ENCODE measurements at regions not wholly inside any gene's neighbourhood (a gene's known extent, or its start where the extent isn't known, plus 50 kb on each side); places are given as distances from the start of the nearest gene placed in this dataset.

GRCh38 chr7:156185076-156185475, 372.8 kb upstream of the SHH start:
- in situ Hi-C loops (cut with HindIII; ENCODE audit: low pct_ligation_motif_present, low pct_unique_long_range_greater_than_20kb, low sequenced_read_pairs), result no loop called here
- no peak for DNase-seq

GRCh38 chr7:156184164-156184563, 371.9 kb upstream of the SHH start:
- in situ Hi-C loops (cut with HindIII; ENCODE audit: low pct_ligation_motif_present, low pct_unique_long_range_greater_than_20kb, low sequenced_read_pairs), result no loop called here
- DNase-seq, result no peak

DNA sequence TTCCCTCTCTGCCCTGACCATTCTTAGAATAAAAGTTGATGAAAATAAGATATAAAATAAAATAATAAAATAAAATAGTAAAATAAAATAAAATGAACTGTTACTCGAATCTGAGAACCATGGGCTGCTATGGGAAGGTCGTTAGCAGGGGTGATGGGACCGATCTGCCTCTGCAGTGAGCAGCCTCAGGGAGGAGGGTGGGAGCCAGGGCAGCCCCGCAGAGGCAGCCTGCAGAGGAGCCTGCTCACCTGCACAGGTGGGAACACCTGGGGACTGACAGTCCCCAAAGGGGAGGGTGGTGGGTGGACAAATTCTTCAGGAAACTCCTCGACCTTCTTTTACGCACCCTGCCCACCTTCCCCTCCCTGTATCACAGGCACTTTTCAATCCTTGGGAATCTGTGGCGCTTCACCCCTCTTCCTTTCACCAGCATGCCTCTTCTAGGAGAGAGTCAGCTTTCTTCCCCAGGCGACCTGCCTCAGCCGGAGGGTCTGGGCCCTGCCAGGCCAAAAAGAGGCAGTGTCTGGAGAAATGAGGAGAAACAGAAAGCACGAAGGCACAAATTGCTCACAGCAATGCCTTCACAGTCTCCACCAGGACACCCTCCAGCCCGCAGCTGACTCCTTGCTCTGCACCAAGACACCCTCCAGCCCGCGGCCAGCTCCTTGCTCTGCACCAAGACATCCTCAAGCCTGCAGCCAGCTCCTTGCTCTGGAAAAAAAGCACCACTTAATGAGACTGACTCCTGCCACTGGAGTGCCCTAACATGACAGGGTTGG, 368.4 kb upstream of the SHH start:
- in situ Hi-C loops (cut with HindIII; ENCODE audit: low pct_ligation_motif_present, low pct_unique_long_range_greater_than_20kb, low sequenced_read_pairs), result no loop called here
- no peak for DNase-seq

DNA sequence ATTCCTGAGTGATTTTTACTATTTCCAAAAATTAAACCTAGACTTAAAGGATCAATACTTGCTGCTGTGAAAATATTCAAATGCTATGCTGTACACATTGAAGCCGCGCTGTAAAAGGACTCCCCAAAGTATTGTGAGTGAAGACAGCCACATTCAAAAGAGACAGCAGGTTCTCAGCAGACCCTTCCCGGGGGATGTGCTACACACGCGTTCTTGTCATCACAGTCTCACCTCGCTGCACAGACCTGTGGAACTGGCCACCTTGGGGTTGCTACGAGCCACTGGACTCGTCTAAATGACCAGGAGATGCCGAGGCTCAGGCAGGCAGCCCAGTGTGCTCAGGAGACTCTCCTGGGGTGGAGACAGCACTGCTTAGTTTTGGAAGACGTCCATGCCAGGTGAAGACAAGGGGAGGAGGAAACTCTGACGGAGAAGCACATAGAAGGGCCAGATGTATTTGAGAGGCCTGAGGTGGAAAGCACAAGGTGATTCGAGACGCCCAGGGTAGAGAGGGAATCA, 367.7 kb upstream of the SHH start:
- DNase-seq, result no peak
- in situ Hi-C loops (cut with HindIII; ENCODE audit: low pct_ligation_motif_present, low pct_unique_long_range_greater_than_20kb, low sequenced_read_pairs), result no loop called here

- in situ Hi-C loops (cut with HindIII; ENCODE audit: low pct_ligation_motif_present, low pct_unique_long_range_greater_than_20kb, low sequenced_read_pairs), result no loop called here
These were observed 366.6 kb upstream of the SHH start for GRCh38 chr7:156178857-156179256.

GRCh38 chr7:156178214-156178613, 366.0 kb upstream of the SHH start:
- in situ Hi-C loops (cut with HindIII; ENCODE audit: low pct_ligation_motif_present, low pct_unique_long_range_greater_than_20kb, low sequenced_read_pairs), result no loop called here
- no peak for DNase-seq

More at GRCh38 chr7:156178857-156179256, 366.6 kb upstream of the SHH start:
- DNase-seq, result no peak

DNA sequence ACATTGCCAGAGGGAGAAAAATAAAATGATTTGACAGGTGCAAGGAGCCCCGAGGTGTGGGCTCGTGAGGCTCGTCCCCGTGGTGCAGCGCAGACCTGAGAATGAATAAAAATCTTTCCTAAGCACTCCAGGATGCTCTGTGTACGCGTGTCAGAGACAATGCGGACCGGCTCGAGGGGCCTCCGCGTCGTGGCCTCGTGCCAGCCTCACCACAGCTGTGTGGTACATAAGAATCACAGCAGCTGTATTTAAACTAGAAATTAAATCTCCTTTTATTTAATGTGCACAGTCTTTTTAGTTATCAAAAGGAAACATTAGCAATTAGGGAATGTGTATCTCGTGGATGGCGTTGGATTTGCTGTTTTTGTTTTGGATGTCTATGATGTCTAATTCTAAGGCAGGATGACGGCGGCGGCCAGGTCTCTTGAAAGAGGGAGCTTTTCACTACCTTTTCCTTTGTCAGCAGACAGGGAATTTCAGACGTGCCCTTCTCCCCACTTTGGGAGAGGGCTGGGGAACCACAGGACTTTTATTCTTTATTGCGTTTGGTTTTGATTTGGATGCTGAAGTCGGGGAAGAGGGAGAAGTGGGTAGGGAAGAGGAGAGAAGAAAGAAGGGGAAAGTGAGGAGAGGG, 365.3 kb upstream of the SHH start:
- DNase-seq, result no peak
- in situ Hi-C loops (cut with HindIII; ENCODE audit: low pct_ligation_motif_present, low pct_unique_long_range_greater_than_20kb, low sequenced_read_pairs), result no loop called here

GRCh38 chr7:156176039-156176438, 363.8 kb upstream of the SHH start:
- in situ Hi-C loops (cut with HindIII; ENCODE audit: low pct_ligation_motif_present, low pct_unique_long_range_greater_than_20kb, low sequenced_read_pairs), result no loop called here
- DNase-seq, result no peak

- DNase-seq, result no peak
- in situ Hi-C loops (cut with HindIII; ENCODE audit: low pct_ligation_motif_present, low pct_unique_long_range_greater_than_20kb, low sequenced_read_pairs), result no loop called here
These were observed 362.7 kb upstream of the SHH start for GRCh38 chr7:156175003-156175402.

- in situ Hi-C loops (cut with HindIII; ENCODE audit: low pct_ligation_motif_present, low pct_unique_long_range_greater_than_20kb, low sequenced_read_pairs), result no loop called here
- DNase-seq, result no peak
These were observed 362.2 kb upstream of the SHH start for GRCh38 chr7:156174428-156174827.

- in situ Hi-C loops (cut with HindIII; ENCODE audit: low pct_ligation_motif_present, low pct_unique_long_range_greater_than_20kb, low sequenced_read_pairs), result no loop called here
- DNase-seq, result no peak
These were observed 361.6 kb upstream of the SHH start for GRCh38 chr7:156173748-156174353.

DNA sequence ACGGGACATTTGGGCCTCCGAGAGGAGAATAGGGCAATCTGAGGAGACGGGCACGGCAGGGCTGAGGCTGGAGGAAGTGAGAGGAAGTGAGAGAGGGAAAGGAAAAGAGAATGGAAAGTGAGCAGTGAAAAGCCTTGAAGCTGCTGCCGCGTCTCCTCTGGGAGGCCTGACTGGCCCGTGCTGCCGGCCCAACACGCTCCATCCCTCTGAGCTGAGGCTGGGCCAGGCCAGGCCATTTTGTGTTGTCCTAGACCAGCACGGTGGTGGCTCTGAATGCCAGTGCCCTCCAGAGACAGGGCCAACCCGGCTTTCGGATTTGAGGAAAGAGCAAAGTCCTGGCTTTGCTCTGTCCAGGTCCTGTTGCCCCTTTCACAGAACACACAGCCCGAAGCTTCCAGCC, 361.1 kb upstream of the SHH start:
- no peak for DNase-seq
- in situ Hi-C loops (cut with HindIII; ENCODE audit: low pct_ligation_motif_present, low pct_unique_long_range_greater_than_20kb, low sequenced_read_pairs), result no loop called here

DNA sequence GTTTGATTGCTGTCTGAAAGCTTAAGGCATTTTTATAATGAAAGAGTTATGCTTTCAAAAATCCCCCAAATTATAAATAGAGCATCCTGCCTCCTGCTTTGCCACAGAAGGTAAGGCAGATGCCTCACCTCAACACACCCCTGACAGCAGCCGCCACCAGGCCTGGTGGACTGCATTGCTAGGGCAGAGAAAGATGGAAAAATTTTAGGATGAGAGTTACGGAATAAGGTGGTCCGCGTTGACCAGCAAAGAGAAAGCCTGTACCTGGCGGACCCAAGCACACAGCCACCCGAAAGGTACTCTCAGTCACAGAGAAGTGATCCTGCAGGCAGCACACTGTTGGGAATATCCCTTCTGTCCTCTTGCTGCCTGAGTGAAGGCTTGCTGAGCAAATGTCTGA, 360.4 kb upstream of the SHH start:
- in situ Hi-C loops (cut with HindIII; ENCODE audit: low pct_ligation_motif_present, low pct_unique_long_range_greater_than_20kb, low sequenced_read_pairs), result no loop called here
- no peak for DNase-seq

DNA sequence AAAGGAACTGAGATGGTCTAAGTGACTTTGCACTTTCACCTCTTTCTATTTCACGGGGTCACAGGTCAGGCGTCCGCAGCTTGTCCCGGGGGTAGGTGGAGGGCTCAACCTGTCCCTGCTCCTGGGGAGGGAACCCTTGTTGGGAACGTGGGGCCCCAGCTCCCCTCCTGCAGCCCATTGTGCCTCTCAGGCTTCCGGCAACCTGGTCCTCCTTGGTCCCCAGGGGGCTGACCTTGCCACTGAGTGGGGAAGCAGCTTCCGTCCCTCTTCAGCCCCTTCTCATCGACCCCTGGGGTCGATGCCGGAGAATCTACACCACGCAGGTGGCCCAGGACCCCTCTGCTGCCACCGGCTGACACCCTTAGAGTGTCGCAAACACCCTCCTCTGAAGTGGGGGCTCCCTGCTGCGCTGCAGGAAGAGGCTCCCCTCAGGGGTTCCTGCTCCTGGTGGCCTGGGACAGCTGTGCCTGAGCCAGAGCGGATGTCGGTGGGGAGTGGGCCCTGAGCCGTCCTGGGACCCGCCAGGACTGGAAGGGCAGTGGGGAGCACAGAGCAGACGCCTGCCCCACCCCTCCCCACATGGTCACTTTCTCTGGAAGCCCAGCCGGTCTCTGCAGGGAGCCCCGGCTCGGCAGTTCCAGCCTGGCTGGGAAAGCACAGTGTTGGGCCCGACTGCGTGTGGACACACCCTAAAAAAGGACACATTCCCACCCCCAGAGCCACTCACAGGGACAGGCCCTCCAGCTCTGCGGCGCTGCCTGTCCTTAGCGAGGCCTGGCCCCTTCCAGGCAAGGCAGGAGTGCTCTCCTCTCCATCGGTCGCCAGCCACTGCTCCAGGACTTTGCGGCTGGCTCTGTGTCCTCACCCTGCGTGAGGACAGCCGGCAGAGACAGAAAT, 357.5 kb upstream of the SHH start:
- in situ Hi-C loops (cut with HindIII; ENCODE audit: low pct_ligation_motif_present, low pct_unique_long_range_greater_than_20kb, low sequenced_read_pairs), result no loop called here

DNA sequence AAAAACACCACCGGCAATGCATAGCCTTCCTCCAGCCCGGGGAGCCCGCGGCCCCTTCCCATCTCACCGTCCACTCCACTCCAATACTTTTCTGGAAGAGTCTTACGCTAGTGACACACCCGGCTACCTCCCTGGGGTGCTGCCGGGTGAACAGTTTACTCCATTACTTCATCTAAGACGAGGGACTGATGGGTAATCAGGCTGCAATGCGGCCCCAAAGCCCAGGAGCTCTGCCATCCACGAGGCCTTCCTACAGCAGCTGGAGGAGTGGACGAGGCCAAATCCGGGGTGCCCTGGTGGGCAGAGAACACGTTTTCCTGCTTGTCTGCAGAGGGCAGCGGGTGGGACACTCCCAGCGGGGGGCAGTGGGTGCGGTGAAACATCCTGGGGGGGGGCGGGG, 356.2 kb upstream of the SHH start:
- in situ Hi-C loops (cut with HindIII; ENCODE audit: low pct_ligation_motif_present, low pct_unique_long_range_greater_than_20kb, low sequenced_read_pairs), result no loop called here
- DNase-seq, result no peak

More for the DNA sequence above, 357.5 kb upstream of the SHH start:
- no peak for DNase-seq

DNA sequence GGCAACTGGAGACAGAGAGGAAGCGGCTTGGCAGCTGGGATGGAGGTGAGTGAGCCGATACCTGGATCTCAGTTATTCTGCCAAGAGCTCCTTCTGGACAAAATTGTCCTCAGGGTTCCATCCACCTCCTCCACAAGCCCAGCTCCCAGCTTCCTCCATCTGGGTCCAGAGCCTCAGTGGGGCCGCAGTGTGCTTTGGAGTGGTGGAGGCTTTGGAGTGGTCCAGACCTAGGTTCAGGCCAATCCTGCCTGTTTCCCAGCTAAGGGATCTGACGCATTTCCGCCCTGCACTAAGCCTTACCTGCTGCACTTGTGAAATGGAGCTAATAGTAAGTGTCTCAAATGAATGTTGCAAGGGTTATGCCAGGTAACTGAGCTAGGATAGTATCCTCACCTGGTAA, 355.7 kb upstream of the SHH start:
- in situ Hi-C loops (cut with HindIII; ENCODE audit: low pct_ligation_motif_present, low pct_unique_long_range_greater_than_20kb, low sequenced_read_pairs), result no loop called here
- no peak for DNase-seq

DNA sequence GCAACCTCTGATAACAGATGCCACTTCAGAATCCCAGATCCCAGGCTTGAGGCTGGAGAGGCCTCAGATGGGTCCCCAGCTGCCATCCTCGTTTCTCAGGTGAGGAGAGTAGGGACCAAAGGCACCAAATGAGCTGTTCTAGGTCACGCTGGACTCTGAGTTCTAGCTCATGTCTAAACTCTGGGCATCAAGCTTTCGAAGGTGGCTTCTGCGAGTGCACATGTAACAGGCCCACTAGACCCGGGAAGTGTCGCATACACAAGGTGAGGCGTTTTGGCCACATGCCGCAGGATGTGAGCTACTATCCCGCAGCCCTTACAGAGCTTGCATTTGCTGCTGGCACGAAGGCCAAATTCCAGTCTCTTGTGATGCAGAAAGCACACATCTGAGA, 355.1 kb upstream of the SHH start:
- in situ Hi-C loops (cut with HindIII; ENCODE audit: low pct_ligation_motif_present, low pct_unique_long_range_greater_than_20kb, low sequenced_read_pairs), result no loop called here
- no peak for DNase-seq

- DNase-seq, result no peak
- in situ Hi-C loops (cut with HindIII; ENCODE audit: low pct_ligation_motif_present, low pct_unique_long_range_greater_than_20kb, low sequenced_read_pairs), result no loop called here
These were observed 354.6 kb upstream of the SHH start for GRCh38 chr7:156166692-156167416.

Measured in ACHN (cell line).